Fibroblast of skin of left biceps (primary cell): ENCODE measurements at regions not wholly inside any gene's neighbourhood (a gene's known extent, or its start where the extent isn't known, plus 50 kb on each side); places are given as distances from the start of the nearest gene placed in this dataset.
"Not testable (repeated sequence)": the region's sequence is repeated elsewhere in the genome, so short reads cannot be mapped to it uniquely, and the experiment has no call there.

ENCODE experiments used
- DNase-seq, 2 experiments: peaks; one replicate each; pipeline ENCODE4 v3.0.0-alpha.2; 2013; ENCODE audit warnings: low read depth in 2 of 2

DNA sequence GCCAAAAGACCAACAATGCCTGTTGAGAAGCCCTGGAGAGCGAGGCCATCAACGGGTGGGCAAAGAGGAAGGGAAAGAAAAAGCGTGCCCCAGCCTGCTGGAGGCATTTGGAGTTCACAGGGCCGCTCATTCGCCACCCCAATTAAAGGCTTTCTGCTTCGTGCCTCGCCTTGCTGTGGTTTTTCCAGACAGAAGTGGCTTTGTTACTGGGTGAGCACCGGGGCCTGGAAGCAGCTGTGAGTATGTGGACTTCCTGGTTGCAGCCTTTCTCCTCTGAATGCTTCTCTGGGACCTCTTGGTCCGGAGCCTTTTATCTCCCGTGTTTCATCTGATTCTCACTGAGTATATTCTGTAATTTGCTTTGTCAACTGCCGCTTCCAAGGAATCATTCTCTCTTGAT is 118.1 kb upstream of the EGR2 start:
- DNase-seq: no peak

DNA sequence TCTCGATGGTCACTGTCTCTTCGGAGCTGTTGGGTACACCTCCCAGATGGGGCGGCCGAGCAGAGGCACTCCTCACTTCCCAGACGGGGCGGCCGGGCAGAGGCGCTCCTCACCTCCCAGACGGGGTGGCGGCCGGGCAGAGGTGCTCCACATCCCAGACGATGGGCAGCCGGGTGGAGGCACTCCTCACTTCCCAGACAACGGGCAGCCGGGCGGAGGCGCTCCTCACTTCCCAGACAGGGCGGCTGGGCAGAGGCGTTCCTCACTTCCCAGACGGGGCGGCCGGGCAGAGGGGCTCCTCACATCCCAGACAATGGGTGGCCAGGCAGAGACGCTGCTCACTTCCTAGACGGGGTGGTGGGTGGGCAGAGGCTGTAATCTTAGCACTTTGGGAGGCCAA is 112.6 kb upstream of the EGR2 start:
- DNase-seq: not testable (repeated sequence)

DNA sequence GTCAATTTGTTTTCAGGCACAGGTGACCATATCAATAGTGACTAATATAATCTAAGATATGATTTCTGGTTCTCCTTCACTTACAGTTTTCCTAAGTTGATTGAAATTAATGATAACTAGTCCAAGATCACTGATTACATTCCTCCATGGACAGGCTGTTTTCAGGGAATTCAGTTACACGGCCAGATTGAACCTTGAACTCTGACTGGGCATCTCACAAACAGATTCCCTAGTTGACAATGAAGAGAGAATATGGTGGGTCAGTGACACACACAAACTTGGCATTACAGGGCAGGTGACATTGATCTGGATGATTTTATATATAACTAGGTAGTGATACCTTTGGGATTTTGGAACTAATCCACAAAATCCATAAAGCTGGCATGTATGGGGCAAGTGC is 110.2 kb upstream of the EGR2 start:
- no peak for DNase-seq

DNA sequence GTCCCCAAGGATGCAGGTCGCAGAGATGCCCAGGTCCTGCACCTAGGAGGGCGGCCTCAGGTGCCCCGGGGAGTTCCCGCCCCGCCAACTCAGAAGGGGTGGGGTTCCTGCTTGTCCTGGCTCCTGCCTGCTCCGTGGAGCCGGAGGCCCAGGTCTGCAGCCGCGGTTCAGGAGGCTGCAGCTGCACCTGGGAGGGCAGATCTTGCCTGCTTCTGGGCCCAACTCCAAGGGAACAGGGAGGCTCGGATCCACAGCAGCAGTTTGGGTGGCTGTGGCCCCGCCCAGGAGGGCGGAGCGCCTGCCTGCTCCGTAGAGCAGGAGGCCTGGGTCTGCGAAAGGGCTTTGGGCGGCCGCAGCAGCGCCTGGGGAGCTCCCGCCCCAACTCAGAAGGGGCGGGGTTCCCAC is 108.2 kb upstream of the EGR2 start:
- no peak for DNase-seq

DNA sequence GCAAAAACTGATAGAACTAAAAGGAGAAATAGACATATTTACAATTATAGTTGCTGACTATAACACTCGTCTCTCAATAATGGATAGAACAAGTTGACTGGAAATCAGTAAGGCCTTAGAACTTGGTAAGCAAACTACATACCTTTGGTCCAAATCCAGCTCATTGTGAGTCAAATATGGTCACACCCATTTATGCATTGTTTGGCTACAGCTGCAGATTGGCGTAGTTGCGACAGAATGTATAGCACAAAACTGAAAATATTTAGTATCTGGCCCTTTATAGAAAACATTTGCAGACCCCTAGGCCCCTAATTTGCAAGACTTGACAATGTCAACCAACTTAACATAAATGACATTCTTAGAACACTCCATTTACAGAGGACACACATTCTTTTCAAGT is 103.6 kb upstream of the EGR2 start:
- DNase-seq: no peak

DNA sequence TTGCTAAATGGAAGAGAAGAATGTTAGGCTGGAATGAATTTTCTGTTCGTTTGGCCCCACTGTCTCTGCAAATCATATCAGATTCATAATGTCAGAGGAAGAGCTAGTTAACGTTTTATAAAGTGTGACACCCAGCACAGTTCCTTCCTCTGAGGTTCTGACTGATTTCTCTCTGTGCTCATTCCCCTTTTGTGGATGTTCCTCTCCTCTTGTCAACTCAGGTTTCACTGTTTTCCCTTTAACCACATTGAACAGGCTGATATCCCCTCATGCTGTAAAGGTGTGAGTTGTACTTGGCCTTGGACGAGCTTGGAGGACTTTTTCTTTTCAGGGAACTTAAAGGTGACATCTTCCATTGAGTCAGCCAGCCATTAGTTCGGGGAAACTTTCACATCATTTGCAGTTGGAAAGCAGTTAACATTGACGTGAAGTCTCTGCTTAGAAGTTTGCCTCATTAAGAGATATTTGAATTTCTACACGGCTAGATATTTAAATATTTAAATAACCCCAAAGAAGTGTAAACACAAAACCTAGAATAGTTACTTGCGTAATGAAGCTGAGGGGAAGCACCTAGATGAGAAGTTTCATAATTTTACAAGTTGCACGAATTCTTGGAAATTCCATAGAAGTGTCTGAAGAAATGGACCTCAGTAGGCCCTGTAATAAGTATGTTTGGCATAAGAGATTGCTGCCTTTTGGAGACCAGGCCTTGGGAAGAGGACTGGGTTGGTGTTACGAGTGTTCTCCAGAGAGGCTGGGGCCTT is 101.5 kb upstream of the EGR2 start:
- no peak for DNase-seq

DNA sequence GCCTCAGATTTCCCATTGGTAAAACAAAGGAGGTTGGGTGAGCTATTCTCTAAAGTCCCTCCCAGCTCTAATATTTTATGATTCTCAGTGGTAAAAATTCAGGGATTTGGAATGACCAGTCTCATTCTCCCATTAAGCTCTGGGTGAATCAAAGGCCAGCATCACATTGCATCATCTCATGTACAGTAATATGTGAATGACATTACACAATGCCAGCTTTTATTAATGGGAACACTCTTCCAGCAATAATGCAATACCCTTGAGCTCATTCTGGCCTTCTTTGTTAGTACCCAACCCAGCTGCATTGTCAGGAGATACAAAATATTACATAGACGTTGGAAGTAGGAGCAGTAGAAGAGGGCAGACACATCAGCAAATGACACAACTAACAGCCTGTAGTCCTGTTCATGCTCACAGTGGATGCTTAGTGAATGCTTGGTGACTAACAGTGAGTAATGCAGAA is 100.0 kb upstream of the EGR2 start:
- DNase-seq: peak; percentile 53 to 59

DNA sequence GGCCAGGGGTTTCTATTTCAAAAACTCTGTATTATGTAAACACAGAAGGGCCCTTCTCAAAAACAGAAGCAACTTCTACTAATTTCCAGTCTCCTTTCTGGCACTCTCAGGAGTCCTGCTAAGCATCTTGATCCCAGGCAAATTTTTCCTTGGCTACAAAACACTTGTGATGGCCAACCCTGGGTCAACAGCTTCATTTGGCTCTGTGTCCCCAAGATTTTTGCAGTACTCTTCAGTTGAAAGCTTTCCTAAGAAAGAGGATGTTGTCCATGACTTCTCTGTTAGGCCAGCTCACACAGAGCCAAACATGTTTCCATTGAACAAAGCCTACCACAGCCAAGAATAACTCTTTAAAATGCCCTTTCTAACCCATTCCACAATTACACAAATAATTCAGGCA is 99.0 kb upstream of the EGR2 start:
- no peak for DNase-seq

DNA sequence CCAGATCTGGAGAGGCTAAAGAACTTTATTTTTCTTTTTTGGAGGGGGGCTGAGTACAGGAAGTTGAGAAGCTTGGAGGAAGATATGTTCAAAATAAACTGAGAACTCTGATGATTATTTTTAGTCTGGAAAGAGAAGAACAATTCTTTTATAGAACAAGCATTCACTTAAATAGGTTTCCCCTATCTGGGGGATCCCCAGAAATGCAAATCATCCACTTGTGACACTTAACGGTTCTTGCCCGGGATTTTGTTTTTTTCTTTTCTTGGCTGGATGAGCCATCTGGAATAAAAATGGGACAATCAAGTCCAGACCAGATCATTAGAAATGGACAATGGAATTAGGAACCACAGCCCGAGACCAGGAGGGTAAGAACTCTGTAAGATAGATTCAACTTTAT is 95.9 kb upstream of the EGR2 start:
- no peak for DNase-seq

DNA sequence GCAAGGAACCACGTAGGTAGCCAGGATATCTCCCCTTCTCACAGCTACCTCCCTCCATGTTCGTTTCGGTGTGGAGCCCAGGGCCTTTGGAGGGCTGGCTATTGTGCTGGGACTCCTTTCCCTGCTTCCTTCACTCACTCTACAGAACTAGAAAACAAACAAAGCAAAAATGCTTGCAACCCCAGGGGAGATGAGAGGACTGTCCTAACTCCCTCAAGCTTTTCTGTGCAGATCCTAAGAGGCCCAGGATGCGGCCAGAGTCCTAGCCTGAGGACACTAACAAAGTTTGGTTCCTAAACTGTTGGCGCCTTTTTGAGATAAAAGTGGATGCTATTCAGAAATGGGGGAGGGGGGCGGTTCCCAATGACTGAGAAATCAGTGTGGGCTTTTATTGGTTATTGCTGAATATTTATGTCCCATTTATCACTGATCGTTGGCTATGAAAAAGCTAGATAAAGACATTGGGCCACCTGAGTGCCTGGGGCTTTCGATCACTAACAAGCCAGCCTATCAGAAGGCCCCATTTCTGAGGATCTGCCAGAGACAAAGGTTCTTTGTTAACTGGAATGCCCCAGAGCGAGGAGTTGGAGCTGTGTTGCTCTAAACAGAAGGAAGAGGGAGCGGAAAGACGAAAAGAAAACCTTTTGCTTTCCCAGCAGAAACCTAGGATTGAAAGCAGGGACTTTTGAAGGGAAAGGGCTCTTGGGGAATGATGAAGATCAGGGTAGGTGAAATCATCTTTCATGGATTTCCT is 95.2 kb upstream of the EGR2 start:
- no peak for DNase-seq

DNA sequence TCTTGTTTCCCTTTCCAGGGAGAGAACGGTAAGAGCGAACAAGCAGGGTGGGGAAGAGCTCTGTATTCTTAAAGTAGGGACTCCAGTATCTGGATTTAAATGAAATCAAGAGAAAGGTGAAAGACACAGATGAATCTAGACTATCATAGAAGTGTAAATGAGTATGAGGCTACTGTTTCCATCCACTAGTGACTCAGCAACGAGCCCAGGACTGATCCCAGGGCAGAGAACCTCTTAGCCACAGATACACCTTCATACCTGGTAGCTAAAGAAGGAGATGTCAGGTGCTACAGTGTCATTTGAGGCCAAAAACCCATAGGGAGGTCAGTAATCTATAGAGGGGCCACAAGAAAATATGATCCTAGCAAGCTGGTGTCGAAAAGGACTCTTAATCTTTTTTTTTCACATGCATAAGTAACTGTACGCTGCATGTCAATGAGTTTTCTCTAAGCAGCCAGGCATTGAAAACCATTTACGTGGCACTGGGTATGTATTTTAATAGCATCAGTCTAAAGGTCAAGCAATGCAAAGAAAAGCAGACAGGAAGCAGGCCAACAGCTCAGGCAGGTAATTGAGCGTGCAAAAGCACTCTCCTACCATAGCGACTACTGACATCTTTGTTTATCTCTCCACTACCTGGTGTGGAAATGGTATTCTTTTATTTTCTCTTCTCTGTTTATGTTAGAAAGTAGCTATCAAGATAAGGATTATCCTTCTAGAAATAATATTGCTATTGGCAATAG is 91.5 kb upstream of the EGR2 start:
- DNase-seq: no peak

DNA sequence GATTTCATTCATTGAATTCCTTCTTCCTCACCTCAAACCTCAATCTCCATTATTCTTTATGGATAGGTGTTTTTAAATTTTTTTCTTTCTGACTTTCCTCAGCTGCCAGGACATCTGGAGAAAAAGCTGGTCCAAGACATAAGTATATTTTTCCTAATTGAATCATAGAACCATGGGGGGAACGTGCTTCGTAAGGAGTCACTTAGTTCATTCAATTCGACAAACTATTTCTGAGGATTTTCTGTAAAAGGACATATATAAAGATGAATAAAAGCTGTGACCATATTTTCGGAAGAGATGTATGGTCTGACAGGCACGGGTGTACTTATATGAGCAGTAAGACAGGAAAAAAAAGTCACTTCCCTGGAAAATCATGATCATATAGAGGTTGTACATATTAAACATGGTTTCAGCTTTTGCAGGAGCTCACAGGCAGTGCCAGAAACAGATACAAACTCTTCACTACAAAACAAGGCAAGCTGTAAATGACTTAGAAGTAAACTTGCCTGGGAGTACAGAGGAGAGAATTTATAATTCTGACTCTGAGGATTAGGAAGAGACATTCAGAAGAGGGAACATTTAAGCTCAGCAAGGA is 88.2 kb upstream of the EGR2 start:
- DNase-seq: no peak

DNA sequence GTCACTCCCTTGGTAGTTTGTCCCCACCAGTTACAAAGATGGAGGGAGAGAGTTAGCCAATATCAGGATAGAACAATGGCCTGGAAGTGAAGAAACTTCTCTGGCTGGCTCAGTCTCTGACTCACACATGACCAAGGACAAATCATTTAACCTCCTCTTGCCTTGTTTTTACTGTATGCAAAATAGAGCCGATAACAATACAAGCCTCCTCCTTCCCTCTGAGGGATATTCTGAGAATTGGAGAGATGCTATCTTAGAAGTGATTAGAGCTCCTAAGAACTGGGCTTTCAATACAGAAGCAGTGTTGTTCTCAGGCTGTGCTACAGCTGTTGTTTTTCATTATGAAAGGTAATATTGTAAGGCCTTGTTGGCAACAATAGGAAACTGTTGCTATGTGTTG is 87.7 kb upstream of the EGR2 start:
- DNase-seq: no peak

DNA sequence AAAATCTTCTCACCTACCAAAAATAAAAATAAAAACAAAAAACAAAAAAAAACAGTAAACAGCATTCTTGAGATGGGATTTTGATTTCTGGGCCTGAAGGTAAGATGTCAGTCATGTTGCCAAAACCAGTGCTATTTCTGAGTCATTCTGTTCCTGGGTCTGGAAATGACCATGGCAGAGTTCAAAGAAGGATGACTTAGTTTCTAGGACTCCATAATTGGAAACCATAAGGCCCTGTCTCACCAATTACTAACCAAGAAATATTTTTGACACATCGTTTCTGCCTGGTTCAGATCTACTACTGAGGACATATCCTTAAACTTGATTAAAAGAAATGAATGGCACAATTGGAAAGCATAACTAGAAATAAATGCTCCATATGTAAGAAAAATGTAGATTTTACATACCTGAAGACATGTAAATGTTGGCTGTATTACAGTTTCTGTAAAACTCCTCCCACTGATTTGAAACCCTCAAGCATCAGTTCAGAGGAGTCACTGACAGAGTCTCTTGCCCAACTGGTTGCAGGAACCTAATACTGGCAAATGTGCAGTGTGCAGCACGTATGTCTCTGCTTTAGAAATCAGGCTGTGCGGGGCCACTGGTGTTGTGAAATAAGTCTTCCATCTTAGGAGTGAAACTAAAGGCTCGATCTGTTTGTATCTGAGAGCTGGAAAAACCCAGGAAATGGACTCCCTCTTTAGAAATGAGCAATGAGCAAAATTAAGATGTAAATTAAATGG is 84.8 kb upstream of the EGR2 start:
- no peak for DNase-seq

DNA sequence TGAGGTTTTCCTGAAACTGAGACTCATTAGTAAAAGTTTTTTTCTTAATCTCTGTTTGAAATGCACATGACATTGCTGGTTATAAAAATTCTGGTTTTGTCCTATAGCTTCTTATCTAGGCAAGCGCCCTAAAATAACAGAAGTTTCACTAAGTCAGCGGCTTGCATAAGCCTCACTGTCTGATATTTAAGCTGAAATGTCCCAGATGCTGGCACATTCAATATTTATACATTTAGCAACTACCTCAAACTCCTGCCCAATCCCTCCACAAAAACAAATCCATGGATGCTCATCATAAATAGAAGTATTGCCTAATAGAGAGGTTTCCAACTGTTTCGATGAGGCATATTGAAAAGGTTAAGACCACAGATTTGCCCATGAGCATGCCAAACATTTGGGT is 83.1 kb upstream of the EGR2 start:
- no peak for DNase-seq

DNA sequence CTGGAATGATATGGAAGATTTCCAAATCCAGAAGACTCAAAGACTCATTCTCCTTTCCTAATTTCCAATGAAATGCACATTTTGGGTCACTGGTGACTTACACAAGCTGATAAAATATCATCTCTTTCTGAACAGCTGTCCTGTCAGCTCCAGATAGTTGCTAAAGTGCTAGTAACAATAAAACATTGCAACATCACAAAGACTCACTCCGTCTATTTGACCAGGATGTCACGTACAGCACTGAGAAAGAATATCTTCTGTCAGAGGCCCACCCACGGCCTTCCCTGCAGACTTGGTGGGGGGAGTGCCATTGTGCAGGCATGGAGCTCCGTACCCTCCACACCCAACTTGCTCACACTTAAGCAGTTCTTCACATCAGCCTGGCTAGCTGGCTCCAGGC is 78.9 kb upstream of the EGR2 start:
- peak in 1 of 2 experiments; percentile 10 for DNase-seq

DNA sequence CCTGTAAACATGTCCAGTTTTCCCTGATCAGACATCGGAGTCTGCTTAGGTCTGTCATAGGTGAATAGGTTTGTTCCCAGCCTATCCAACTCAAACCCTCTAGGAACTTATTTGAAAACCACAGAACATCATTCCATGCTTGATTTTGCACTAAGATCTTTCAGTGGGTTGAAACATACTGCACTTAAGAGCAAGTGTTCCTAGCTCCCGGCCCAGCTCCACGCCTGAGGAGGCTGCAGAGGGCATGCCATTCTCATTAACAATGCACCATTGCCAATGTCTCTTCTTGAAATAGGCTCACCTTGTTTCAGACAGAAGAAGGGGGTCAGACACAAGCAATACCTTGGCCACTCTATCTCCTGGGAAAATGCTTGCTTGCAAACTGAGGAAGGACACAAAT is 78.0 kb upstream of the EGR2 start:
- DNase-seq: no peak

DNA sequence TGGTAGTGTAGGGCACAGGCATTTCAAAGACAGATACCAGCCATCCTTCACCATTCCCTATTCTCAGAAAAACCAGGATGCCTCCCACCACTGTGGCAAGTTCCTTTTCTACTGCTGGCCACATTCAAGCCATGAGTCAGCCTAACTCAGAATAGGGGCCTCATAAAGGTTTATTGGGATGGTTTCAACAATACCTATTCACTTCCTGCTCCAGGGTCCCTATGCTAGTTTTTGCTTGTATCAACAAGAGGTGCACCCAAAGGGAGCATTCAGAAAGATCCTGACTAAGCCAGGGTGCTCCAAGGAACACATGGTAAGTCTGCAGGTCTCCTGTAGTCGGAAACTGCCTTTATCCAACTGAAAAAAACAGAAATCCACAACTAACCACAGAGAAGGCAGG is 76.9 kb upstream of the EGR2 start:
- no peak for DNase-seq

DNA sequence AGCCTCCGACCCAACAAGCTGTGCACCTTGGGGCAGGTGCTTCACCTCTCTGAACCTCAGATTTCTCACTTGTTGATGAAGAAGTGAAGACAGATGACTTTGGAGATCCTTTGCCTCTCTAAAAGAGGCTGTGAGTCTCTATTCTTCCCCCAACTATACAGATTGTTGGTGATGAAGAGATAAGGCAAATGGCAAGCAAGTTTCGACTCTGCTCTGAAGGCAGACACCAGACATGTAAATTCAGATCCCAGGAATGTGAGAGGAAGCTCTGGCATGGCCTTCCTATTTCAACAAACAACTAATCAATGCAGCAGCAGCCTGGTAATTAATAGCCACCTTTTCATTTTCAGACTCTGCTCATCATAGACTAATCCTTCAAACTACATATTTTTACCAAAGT is 74.2 kb upstream of the EGR2 start:
- no peak for DNase-seq

DNA sequence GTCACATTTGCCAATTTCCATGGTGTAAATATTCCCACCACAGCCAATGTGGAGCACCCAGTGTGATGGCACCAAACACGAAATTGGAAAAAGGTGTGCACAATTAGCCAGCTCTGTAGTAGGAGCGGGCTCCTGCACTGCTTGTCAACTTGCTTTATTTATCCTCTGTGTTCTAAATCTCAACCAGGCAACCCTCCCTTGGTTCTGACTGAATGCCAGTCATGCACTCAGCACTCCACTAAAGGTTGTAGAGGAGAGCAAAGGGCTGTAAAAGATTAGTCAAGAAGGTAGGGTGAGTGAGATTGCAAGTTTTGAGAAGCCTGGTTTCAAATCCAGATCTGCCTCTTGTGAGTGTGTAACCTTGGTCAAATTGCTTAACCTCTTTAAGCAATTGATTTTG is 71.5 kb upstream of the EGR2 start:
- no peak for DNase-seq

DNA sequence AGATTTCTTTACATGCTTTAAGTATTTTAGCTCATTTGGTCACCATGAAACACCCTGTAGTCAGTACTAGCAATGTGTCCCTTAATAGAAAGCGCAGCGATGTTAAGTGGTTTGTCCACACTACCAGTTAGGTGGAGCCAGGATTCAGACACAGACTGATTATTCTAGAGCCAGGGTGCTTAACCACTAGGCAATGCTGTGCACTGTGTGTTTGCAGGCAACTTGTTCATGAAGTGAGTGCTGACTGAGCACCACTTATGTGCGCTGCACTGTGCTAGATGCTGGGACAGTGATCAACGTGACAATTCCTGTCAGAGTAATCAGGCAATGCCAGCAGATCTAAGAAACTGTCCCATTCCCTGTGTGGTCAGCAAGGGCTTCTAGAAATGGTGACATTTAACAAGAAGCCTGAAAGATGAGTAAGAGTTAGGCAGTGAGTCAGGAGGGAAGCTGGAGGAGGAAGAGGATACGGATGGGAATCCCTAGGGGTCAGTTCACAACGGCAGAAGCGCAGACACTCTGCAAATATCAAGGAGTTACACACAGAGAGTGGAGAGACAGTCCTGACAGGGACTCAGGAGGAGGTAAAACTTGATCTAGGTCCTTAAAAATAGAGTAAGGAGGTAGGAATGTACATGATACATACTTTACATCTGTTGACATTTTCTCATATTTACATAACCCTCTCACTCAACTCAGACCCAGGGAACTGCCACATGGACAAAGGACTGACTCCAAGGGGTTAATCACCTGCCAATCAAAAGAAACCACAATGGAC is 69.7 kb upstream of the EGR2 start:
- DNase-seq: peak; percentile 11 to 12
